Hindlimb muscle (tissue), 1 donor: ENCODE measurements at regions not wholly inside any gene's neighbourhood (a gene's known extent, or its start where the extent isn't known, plus 50 kb on each side); places are given as distances from the start of the nearest gene placed in this dataset.

ENCODE experiments used
- DNase-seq: peaks from one replicate; pipeline ENCODE4 v3.0.0-alpha.2; 2013

GRCh38 chr22:47396105-47396504, 633.7 kb downstream of the TBC1D22A start:
- DNase-seq = no peak

GRCh38 chr22:47395481-47395880, 633.0 kb downstream of the TBC1D22A start:
- no peak for DNase-seq

- no peak for DNase-seq
Observed at GRCh38 chr22:47394504-47395440, 632.3 kb downstream of the TBC1D22A start.

GRCh38 chr22:47393191-47393590, 630.7 kb downstream of the TBC1D22A start:
- DNase-seq = no peak

GRCh38 chr22:47392729-47393128, 630.3 kb downstream of the TBC1D22A start:
- no peak for DNase-seq

GRCh38 chr22:47392054-47392347, 629.6 kb downstream of the TBC1D22A start:
- no peak for DNase-seq

GRCh38 chr22:47391169-47392053, 629.0 kb downstream of the TBC1D22A start:
- no peak for DNase-seq

GRCh38 chr22:47390026-47390970, 627.8 kb downstream of the TBC1D22A start:
- no peak for DNase-seq

GRCh38 chr22:47389201-47389600, 626.8 kb downstream of the TBC1D22A start:
- DNase-seq = no peak

- DNase-seq = no peak
Observed at GRCh38 chr22:47388778-47389177, 626.3 kb downstream of the TBC1D22A start.

GRCh38 chr22:47388331-47388730, 625.9 kb downstream of the TBC1D22A start:
- no peak for DNase-seq

GRCh38 chr22:47386812-47387510, 624.5 kb downstream of the TBC1D22A start:
- no peak for DNase-seq

- DNase-seq = no peak
Observed at GRCh38 chr22:47384977-47385376, 622.5 kb downstream of the TBC1D22A start.

- no peak for DNase-seq
Observed at GRCh38 chr22:47382164-47382890, 619.9 kb downstream of the TBC1D22A start.

- DNase-seq = no peak
Observed at GRCh38 chr22:47381240-47381639, 618.8 kb downstream of the TBC1D22A start.

- no peak for DNase-seq
Observed at GRCh38 chr22:47380692-47381091, 618.2 kb downstream of the TBC1D22A start.

- no peak for DNase-seq
Observed at GRCh38 chr22:47379037-47379436, 616.6 kb downstream of the TBC1D22A start.

GRCh38 chr22:47377926-47378560, 615.6 kb downstream of the TBC1D22A start:
- no peak for DNase-seq

GRCh38 chr22:47376901-47377505, 614.6 kb downstream of the TBC1D22A start:
- DNase-seq = no peak

GRCh38 chr22:47376322-47376700, 613.9 kb downstream of the TBC1D22A start:
- no peak for DNase-seq
